ENCODE measurements at regions not wholly inside any gene's neighbourhood (a gene's known extent, or its start where the extent isn't known, plus 50 kb on each side); places are given as distances from the start of the nearest gene placed in this dataset.

- Histone ChIP-seq H3K4me3 (no peak overlapping the region), H3K27me3 (no peaks in the 10 kb centered on the region), H3K27ac (no peak overlapping the region), H3K36me3 (replicated peaks in 1 of 2) (no peaks in the 10 kb centered on the region), H3K9me3 (replicated peaks in 1 of 3) (no peaks in the 10 kb centered on the region), H3K4me1 (replicated peaks in 1 of 2) (no peaks in the 10 kb centered on the region)
- WGBS, 4 donors: 25 to 72% (median 49%) methylated on average over 2 of the region's 2 CpGs
- TF ChIP-seq POLR2A (IDR thresholded peaks at IDR 0.05) (no peak), CTCF (IDR thresholded peaks at IDR 0.05) (no peak)
- DNase-seq: no peak
- intact Hi-C loops (cut with DNase I): no loop called here
These were observed 207.2 kb upstream of the CNKSR2 start for GRCh38 chrX:21167011-21167410.

GRCh38 chrX:21167494-21167893 lies 206.7 kb upstream of the CNKSR2 start:
- H3K4me1 ChIP-seq (replicated peaks in 1 of 2): no peaks in the 10 kb centered on the region
- no peak for DNase-seq
- H3K4me3 ChIP-seq: no peak overlapping the region
- no peaks in the 10 kb centered on the region for H3K27me3 ChIP-seq
- intact Hi-C loops (cut with DNase I): no loop called here
- H3K9me3 ChIP-seq (replicated peaks in 1 of 3): no peaks in the 10 kb centered on the region
- WGBS, 4 donors: 72 to 88% (median 81%) methylated on average over 1 of the region's 1 CpG
- H3K27ac ChIP-seq: no peak overlapping the region
- H3K36me3 ChIP-seq (replicated peaks in 1 of 2): no peaks in the 10 kb centered on the region
- TF ChIP-seq POLR2A (IDR thresholded peaks at IDR 0.05): no peak
- no peak for TF ChIP-seq CTCF (IDR thresholded peaks at IDR 0.05)

- Histone ChIP-seq H3K4me3 (no peak overlapping the region), H3K9me3 (replicated peaks in 1 of 3) (no peaks in the 10 kb centered on the region), H3K4me1 (replicated peaks in 1 of 2) (no peaks in the 10 kb centered on the region), H3K36me3 (replicated peaks in 1 of 2) (no peaks in the 10 kb centered on the region), H3K27me3 (no peaks in the 10 kb centered on the region), H3K27ac (no peak overlapping the region)
- intact Hi-C loops (cut with DNase I): no loop called here
- DNase-seq: no peak
- WGBS, 4 donors: 43 to 64% (median 54%) methylated on average over 2 of the region's 2 CpGs
- TF ChIP-seq POLR2A (IDR thresholded peaks at IDR 0.05) (no peak), CTCF (IDR thresholded peaks at IDR 0.05) (no peak)
These were observed 205.6 kb upstream of the CNKSR2 start for GRCh38 chrX:21168401-21169160.

- H3K4me1 ChIP-seq (replicated peaks in 1 of 2): no peaks in the 10 kb centered on the region
- H3K36me3 ChIP-seq (replicated peaks in 1 of 2): no peaks in the 10 kb centered on the region
- intact Hi-C loops (cut with DNase I): no loop called here
- 52 to 63% (median 55%) methylated on average over 4 of the region's 4 CpGs for WGBS, 4 donors
- DNase-seq: no peak
- TF ChIP-seq CTCF (IDR thresholded peaks at IDR 0.05) (no peak), POLR2A (IDR thresholded peaks at IDR 0.05) (no peak)
- no peak overlapping the region for H3K27ac ChIP-seq
- no peaks in the 10 kb centered on the region for H3K27me3 ChIP-seq
- no peak overlapping the region for H3K4me3 ChIP-seq
- H3K9me3 ChIP-seq (replicated peaks in 1 of 3): no peaks in the 10 kb centered on the region
These were observed 203.0 kb upstream of the CNKSR2 start for GRCh38 chrX:21171181-21171580.
